ENCODE measurements at regions not wholly inside any gene's neighbourhood (a gene's known extent, or its start where the extent isn't known, plus 50 kb on each side); places are given as distances from the start of the nearest gene placed in this dataset.
"Not testable (repeated sequence)": the region's sequence is repeated elsewhere in the genome, so short reads cannot be mapped to it uniquely, and the experiment has no call there.

GRCh38 chrX:63145526-63145925, 205.6 kb downstream of the SPIN4 start:
- not testable (repeated sequence) for H3K27me3 Mint-ChIP-seq (ENCODE audit: low read depth, poor library complexity); H3K36me3 Mint-ChIP-seq (ENCODE audit: low read depth); DNase-seq; H3K27ac Mint-ChIP-seq; H3K4me1 Mint-ChIP-seq; H3K9me3 Mint-ChIP-seq; H3K4me3 Mint-ChIP-seq

GRCh38 chrX:63142588-63142987, 208.5 kb downstream of the SPIN4 start:
- H3K27ac Mint-ChIP-seq; DNase-seq; H3K9me3 Mint-ChIP-seq; H3K36me3 Mint-ChIP-seq (ENCODE audit: low read depth); H3K4me1 Mint-ChIP-seq; H3K4me3 Mint-ChIP-seq; H3K27me3 Mint-ChIP-seq (ENCODE audit: low read depth, poor library complexity): not testable (repeated sequence)

GRCh38 chrX:63135859-63136258, 215.3 kb downstream of the SPIN4 start:
- not testable (repeated sequence) for H3K27ac Mint-ChIP-seq; H3K36me3 Mint-ChIP-seq (ENCODE audit: low read depth); DNase-seq; H3K4me1 Mint-ChIP-seq; H3K9me3 Mint-ChIP-seq; H3K4me3 Mint-ChIP-seq; H3K27me3 Mint-ChIP-seq (ENCODE audit: low read depth, poor library complexity)

- Mint-ChIP-seq H3K27ac (no peak overlapping the region), H3K36me3 (ENCODE audit: low read depth) (no peaks in the 10 kb centered on the region), H3K27me3 (ENCODE audit: low read depth, poor library complexity) (no peaks in the 10 kb centered on the region), H3K4me3 (no peak overlapping the region), H3K9me3 (peaks cover 46% of the 10 kb centered on the region), H3K4me1 (no peaks in the 10 kb centered on the region)
- DNase-seq, result peak; percentile 1
- peak; percentile 25 for TF ChIP-seq CTCF (IDR thresholded peaks at IDR 0.05)
These were observed 222.6 kb downstream of the SPIN4 start for GRCh38 chrX:63128509-63128908.

- H3K4me1 Mint-ChIP-seq, result no peaks in the 10 kb centered on the region
- no peak for DNase-seq
- no peak for TF ChIP-seq CTCF (IDR thresholded peaks at IDR 0.05)
- no peak overlapping the region for H3K27ac Mint-ChIP-seq
- peaks cover 86% of the 10 kb centered on the region for H3K9me3 Mint-ChIP-seq
- H3K27me3 Mint-ChIP-seq (ENCODE audit: low read depth, poor library complexity), result peaks cover 7% of the 10 kb centered on the region
- no peak overlapping the region for H3K4me3 Mint-ChIP-seq
- H3K36me3 Mint-ChIP-seq (ENCODE audit: low read depth), result no peaks in the 10 kb centered on the region
These were observed 235.9 kb downstream of the SPIN4 start for GRCh38 chrX:63115196-63115595.

GRCh38 chrX:63101879-63102620, 249.1 kb downstream of the SPIN4 start:
- Mint-ChIP-seq H3K4me3 (no peak overlapping the region), H3K27me3 (ENCODE audit: low read depth, poor library complexity) (no peaks in the 10 kb centered on the region), H3K9me3 (peaks cover 86% of the 10 kb centered on the region), H3K4me1 (no peaks in the 10 kb centered on the region), H3K27ac (no peak overlapping the region), H3K36me3 (ENCODE audit: low read depth) (no peaks in the 10 kb centered on the region)
- no peak for DNase-seq
- no peak for TF ChIP-seq CTCF (IDR thresholded peaks at IDR 0.05)

GRCh38 chrX:63058204-63058603, 292.9 kb downstream of the SPIN4 start:
- no peak overlapping the region for H3K27ac Mint-ChIP-seq
- no peak for TF ChIP-seq CTCF (IDR thresholded peaks at IDR 0.05)
- H3K27me3 Mint-ChIP-seq (ENCODE audit: low read depth, poor library complexity), result peaks cover 3% of the 10 kb centered on the region
- no peak for DNase-seq
- no peak overlapping the region for H3K4me3 Mint-ChIP-seq
- no peaks in the 10 kb centered on the region for H3K4me1 Mint-ChIP-seq
- H3K9me3 Mint-ChIP-seq, result peaks cover 82% of the 10 kb centered on the region
- no peaks in the 10 kb centered on the region for H3K36me3 Mint-ChIP-seq (ENCODE audit: low read depth)

Data from nephron progenitor cell (in vitro differentiated cells).